ENCODE measurements at regions not wholly inside any gene's neighbourhood (a gene's known extent, or its start where the extent isn't known, plus 50 kb on each side); places are given as distances from the start of the nearest gene placed in this dataset.

GRCh38 chr6:22401206-22401605, 104.4 kb upstream of the PRL start:
- no peak for DNase-seq

GRCh38 chr6:22401932-22402331, 105.1 kb upstream of the PRL start:
- no peak for DNase-seq

- DNase-seq, result no peak
Observed at GRCh38 chr6:22409486-22409885, 112.7 kb upstream of the PRL start.

GRCh38 chr6:22411376-22412105, 114.7 kb upstream of the PRL start:
- peak; percentile 30 for DNase-seq

- DNase-seq, result no peak
Observed at GRCh38 chr6:22412994-22413393, 116.2 kb upstream of the PRL start.

GRCh38 chr6:22413681-22414311, 117.0 kb upstream of the PRL start:
- DNase-seq, result peak; percentile 21

- DNase-seq, result no peak
Observed at GRCh38 chr6:22418714-22419113, 121.9 kb upstream of the PRL start.

GRCh38 chr6:22421198-22421597, 124.4 kb upstream of the PRL start:
- no peak for DNase-seq

GRCh38 chr6:22424196-22424595, 127.4 kb upstream of the PRL start:
- DNase-seq, result no peak

- no peak for DNase-seq
Observed at GRCh38 chr6:22432060-22432459, 135.2 kb upstream of the PRL start.

- DNase-seq, result no peak
Observed at GRCh38 chr6:22433745-22434144, 135.6 kb upstream of the HDGFL1 start.

GRCh38 chr6:22435151-22435550, 134.2 kb upstream of the HDGFL1 start:
- no peak for DNase-seq

- DNase-seq, result no peak
Observed at GRCh38 chr6:22436134-22436533, 133.2 kb upstream of the HDGFL1 start.

GRCh38 chr6:22437665-22438064, 131.7 kb upstream of the HDGFL1 start:
- DNase-seq, result no peak

GRCh38 chr6:22442826-22443225, 126.5 kb upstream of the HDGFL1 start:
- DNase-seq, result no peak

- DNase-seq, result peak; percentile 47
Observed at GRCh38 chr6:22444330-22444729, 125.0 kb upstream of the HDGFL1 start.

GRCh38 chr6:22445946-22446345, 123.4 kb upstream of the HDGFL1 start:
- DNase-seq, result no peak

GRCh38 chr6:22447249-22448196, 121.8 kb upstream of the HDGFL1 start:
- DNase-seq, result peak; percentile 81

- peak; percentile 64 for DNase-seq
Observed at GRCh38 chr6:22448291-22448711, 121.1 kb upstream of the HDGFL1 start.

- DNase-seq, result no peak
Observed at GRCh38 chr6:22451962-22452361, 117.4 kb upstream of the HDGFL1 start.

GRCh38 chr6:22455378-22455777, 114.0 kb upstream of the HDGFL1 start:
- DNase-seq, result no peak

GRCh38 chr6:22457996-22458395, 111.4 kb upstream of the HDGFL1 start:
- DNase-seq, result no peak

- no peak for DNase-seq
Observed at GRCh38 chr6:22466665-22467245, 102.6 kb upstream of the HDGFL1 start.
